CD4-positive, alpha-beta T cell treated with Interleukin-12 subunit alpha and Interleukin-12 subunit beta, for 1 hour (primary cell): ENCODE measurements at regions not wholly inside any gene's neighbourhood (a gene's known extent, or its start where the extent isn't known, plus 50 kb on each side); places are given as distances from the start of the nearest gene placed in this dataset.
"Not testable (repeated sequence)": the region's sequence is repeated elsewhere in the genome, so short reads cannot be mapped to it uniquely, and the experiment has no call there.

Experiments
- DNase-seq: peaks from one replicate; pipeline ENCODE4 v3.0.0-alpha.2; 2020

GRCh38 chr12:47343684-47344567 lies 264.2 kb upstream of the AMIGO2 start:
- DNase-seq, result no peak

DNA sequence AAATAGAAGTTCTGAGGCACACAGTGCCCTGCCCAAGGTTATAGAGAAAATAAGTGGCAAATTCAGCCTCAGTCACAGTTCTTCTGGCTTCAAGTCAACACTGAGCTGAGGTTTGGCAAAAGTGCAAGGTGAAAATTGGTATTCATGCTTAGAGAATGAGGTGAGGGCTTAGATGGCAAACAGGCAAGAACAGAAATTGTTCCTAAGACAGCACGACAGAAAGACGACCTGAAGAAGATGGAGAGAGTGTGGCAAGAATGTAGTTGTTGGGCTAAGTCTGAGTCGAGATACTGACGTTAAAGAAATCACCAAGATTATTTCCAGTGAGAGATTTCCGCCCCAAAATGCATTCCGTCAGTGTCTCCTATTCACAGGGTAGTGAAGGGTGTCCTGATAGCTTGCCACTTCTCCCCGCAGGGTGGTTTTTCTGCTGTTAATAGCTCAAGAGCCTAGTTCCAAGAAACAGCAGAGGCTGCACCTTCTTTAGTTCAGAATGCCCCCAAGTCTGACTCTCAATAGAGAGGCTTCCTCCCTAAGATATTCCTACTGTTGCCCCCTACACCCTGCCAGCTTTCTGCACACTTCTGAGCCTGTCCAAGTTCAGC lies 260.8 kb upstream of the AMIGO2 start:
- no peak for DNase-seq

DNA sequence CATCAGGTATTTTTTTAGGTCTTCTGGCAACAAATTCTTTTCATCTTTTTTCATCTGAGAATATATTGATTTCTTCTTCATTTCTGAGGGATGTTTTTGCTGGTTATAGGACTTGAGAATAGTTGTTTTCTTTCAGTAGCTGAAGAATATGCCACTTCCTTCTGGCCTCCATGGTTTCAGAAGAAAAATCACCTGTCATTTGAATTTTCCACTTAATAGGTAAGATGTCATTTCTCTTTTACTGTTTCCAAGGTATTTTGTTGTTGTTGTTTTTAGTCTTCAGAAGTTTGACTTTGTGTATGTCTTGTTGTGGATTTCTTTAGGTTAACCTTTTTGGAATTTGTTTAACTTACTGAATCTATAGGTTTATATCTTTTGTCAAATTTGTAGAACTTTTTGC lies 257.8 kb upstream of the AMIGO2 start:
- DNase-seq, result no peak

DNA sequence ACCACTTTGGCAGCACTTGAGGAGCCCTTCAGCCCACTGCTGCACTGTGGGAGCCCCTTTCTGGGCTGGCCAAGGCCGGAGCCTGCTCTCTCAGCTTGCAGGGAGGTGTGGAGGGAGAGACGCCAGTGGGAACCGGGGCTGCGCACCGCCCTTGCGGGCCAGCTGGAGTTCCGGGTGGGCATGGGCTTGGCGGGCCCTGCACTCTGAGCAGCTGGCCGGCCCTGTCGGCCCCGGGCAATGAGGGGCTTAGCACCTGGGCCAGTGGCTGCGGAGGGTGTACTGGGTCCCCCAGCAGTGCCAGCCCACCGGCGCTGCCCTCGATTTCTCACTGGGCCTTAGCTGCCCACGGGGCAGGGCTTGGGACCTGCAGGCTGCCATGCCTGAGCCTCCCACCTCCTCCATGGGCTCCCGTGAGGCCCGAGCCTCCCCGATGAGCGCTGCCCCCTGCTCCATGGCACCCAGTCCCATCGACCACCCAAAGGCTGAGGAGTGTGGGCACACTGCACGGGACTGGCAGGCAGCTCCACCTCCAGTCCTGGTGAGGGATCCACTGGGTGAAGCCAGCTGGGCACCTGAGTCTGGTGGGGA lies 253.6 kb upstream of the AMIGO2 start:
- DNase-seq, result not testable (repeated sequence)

DNA sequence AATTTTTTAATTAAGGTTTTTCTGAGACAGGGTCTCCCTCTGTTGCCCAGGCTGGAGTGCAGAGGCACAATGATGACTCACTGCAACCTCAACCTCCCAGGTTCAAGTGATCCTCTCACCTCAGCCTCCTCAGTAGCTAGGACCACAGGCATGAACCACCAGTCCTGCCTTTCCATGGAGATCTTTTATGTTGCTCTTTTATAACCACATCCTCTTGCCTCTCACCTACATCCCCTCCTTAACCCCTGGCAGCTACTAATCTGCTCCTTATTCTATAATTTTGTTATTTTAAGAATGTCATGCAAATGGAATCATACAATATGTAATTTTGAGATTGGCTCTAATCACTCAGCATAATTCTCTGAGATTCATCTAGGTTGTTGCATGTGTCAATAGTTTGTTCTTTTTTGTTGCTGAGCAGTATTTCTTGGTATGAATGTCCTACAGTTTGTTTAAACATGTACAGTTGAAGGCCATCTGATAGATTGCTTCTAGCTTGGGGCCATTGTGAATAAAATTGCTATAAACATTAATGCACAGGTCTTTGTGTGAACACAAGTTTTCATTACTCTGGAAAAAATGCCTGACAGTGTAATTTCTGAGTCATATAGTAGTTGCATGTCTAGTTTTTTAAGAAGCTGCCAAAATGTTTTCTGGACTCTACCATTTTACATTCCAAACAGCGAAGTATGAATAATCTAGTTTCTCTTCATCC lies 249.2 kb upstream of the AMIGO2 start:
- DNase-seq, result no peak

DNA sequence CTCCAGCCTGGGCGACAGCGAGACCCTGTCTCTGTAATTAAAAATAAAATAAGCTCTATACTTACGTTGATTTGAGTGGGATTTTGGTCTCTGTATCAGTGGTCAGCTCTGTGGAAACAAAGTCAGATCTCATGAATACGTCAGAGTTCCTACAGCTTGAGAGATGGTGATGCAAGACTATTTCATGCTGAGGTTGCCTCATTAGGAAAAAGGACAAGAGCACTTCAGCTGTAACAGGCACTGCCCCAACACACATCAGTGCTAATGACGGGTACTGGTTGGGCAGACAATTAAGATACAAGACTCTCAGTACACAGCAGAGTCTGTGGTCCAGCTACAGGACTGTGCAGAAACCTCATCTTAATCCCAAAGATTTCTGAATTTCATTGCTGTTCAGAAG lies 246.4 kb upstream of the AMIGO2 start:
- DNase-seq, result no peak

DNA sequence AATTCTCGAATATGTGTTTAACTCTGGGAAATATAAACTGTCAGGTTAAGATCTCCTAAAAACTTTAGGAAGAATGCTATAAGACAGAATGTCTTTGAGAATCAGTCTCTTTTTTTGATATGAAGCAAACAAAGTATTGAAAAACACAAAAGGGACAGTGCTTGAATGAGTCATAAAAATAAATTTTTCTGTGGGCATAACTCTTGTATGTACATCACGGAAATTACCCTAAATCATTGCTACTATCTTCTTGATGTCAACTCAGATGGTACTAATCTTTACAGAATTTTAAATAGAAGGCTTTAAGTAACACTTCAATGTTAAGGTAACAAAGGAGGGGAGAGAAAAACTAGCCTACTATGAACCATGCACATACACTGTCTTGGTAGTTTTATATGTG lies 244.0 kb upstream of the AMIGO2 start:
- DNase-seq, result no peak

GRCh38 chr12:47321436-47321835 lies 241.7 kb upstream of the AMIGO2 start:
- no peak for DNase-seq

DNA sequence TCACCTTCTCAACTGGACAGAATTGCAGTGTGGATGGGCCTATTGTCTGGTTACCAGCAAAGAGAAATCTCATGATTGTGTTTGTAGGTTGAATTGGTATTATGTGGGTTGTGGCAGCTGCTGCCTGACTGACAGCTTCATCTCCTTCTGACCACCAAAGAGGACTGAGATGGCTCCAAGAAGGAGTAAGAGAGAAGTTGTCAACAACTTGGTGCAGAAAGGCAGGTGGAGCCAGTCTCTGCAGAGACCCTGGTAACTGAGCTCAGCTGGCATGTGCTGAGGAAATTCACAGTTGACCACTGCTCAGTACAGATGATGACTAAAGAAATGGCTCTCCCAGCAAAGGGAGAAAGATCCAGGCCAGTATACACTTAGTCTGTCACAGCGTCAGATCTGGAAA lies 240.0 kb upstream of the AMIGO2 start:
- no peak for DNase-seq

- no peak for DNase-seq
These were observed 239.2 kb upstream of the AMIGO2 start for GRCh38 chr12:47318963-47319362.

- peak; percentile 40 for DNase-seq
These were observed 237.6 kb upstream of the AMIGO2 start for GRCh38 chr12:47317175-47317915.

DNA sequence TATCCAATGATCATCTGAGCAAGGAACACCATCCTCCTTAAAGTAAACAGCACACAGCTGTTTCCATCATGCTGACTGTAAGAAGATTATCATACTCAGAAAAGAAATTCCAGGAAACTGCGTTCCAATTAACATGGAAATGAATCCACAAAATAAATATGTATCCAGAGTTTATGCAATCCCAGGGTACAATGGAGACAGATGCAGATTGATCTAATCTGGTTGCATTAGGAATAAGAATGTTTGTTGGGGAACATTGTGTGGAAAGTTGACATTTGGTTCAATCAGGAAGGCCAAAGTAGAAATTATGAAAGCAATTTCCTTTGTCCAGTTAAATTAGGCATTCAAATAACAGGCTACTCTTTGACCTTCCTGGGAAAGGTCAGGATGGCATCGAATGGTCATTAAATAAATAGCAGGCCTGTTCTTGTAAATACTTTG lies 236.9 kb upstream of the AMIGO2 start:
- DNase-seq, result no peak

DNA sequence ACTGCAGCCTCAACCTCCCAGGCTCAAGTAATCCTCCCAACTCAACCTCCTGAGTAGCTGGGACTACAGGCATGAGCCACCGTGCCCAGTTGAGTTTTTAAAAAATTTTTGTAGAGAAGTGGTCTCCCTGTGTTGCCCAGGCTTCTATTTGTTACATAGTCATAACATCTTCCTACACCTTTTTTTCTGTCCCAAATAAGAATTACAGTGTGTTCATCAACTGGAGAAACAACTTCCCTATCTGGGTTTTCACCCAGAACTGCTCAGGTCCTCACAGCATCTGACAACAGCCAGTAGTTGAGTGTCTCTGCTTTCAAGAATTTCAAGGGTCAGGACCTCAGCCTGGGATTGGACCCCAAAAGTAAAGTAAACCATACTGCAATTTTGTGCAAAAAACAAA lies 235.2 kb upstream of the AMIGO2 start:
- DNase-seq, result no peak

- no peak for DNase-seq
These were observed 233.2 kb upstream of the AMIGO2 start for GRCh38 chr12:47312808-47313426.

GRCh38 chr12:47312147-47312546 lies 232.4 kb upstream of the AMIGO2 start:
- no peak for DNase-seq

DNA sequence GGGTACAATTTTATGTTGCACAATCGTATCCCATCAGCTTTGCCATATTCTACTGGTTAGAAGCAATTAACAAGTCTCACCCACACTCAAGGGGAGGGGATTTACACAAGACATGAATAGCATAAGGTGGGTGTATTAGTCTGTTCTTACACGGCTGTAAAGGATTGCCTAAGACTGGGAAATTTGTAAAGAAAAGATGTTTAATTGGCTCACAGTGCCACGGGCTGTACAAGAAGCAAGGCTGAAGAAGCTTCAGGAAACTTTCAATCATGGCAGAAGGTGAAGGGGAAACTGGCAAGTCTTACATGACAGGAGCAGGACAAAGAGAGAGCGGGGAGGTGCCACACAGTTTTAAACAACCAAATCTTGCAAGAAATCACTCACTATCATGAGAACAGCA lies 231.8 kb upstream of the AMIGO2 start:
- DNase-seq, result no peak

DNA sequence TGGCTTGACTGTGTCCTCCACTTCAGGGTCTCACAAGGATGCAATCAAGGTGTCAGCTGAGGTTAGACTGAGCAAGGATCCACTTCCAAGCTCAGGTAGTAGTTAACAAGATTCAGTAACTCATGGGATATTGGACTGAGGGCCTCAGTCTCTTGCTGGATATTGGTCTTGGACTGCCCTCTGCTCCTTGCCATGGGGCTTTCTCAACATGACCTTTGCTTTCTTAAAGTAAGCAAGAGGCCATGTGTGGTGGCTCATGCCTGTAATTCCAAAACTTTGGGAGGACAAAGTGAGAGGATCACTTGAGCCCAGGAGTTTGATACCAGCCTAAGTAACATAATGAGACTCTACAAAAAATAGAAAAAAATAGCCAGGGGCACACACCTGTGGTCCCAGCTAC lies 231.3 kb upstream of the AMIGO2 start:
- no peak for DNase-seq

- no peak for DNase-seq
These were observed 228.9 kb upstream of the AMIGO2 start for GRCh38 chr12:47308672-47309071.

DNA sequence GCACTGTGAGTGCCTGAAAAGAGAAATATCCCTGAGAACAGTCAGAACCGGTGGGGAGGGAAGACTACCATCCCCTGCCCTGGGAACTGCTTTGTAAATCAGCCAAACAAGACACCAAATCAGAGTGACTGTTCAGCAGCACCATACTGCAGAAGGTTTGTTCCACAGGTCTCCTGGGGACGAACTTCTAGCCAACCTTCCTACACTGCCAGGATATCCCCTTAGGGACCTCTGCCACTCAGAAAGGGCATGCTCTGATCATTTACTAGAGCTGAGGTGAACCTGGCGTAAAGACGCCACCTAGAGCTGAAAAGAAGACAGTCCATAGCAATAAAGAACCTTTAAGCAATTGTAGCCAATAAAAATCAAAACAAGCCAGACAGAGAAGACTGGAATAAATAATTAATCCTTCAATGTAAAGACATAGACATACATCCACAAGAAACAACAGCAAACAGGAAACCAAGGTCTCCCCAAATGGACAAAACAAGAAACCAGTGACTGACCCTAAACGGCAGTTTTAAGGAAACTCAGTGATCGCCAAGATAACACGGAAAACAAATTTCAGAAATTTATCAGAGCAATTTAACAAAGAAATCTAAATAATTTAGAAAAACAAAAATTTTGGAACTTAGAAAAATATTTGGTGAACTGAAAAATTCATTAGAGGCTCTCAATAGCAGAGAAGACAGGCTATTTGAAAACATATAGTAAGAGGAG lies 228.1 kb upstream of the AMIGO2 start:
- DNase-seq, result peak; percentile 78

- peak; percentile 67 for DNase-seq
These were observed 227.3 kb upstream of the AMIGO2 start for GRCh38 chr12:47306773-47307679.
